ENCODE measurements at regions not wholly inside any gene's neighbourhood (a gene's known extent, or its start where the extent isn't known, plus 50 kb on each side); places are given as distances from the start of the nearest gene placed in this dataset.

GRCh38 chr3:18670759-18671158, 245.6 kb upstream of the SATB1 start:
- TF ChIP-seq, protein P1, sequence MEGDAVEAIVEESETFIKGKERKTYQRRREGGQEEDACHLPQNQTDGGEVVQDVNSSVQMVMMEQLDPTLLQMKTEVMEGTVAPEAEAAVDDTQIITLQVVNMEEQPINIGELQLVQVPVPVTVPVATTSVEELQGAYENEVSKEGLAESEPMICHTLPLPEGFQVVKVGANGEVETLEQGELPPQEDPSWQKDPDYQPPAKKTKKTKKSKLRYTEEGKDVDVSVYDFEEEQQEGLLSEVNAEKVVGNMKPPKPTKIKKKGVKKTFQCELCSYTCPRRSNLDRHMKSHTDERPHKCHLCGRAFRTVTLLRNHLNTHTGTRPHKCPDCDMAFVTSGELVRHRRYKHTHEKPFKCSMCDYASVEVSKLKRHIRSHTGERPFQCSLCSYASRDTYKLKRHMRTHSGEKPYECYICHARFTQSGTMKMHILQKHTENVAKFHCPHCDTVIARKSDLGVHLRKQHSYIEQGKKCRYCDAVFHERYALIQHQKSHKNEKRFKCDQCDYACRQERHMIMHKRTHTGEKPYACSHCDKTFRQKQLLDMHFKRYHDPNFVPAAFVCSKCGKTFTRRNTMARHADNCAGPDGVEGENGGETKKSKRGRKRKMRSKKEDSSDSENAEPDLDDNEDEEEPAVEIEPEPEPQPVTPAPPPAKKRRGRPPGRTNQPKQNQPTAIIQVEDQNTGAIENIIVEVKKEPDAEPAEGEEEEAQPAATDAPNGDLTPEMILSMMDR (IDR thresholded peaks at IDR 0.05 in 8 of 11, conservative IDR thresholded peaks at IDR 0.05 in 3 of 11): no peak
- TF ChIP-seq POLR2A (IDR thresholded peaks at IDR 0.05): no peak
- TF ChIP-seq POLR2AphosphoS5 (IDR thresholded peaks at IDR 0.05): no peak

Data from spleen (tissue), 7 donors.